ENCODE measurements at regions not wholly inside any gene's neighbourhood (a gene's known extent, or its start where the extent isn't known, plus 50 kb on each side); places are given as distances from the start of the nearest gene placed in this dataset.

- H2AFZ ChIP-seq (ENCODE audit: low read depth, low read length) = no peak overlapping the region
- no peaks in the 10 kb centered on the region for H3K79me2 ChIP-seq (ENCODE audit: low read length)
- H3K4me3 ChIP-seq (ENCODE audit: low read length) = no peak overlapping the region
- H3K4me1 ChIP-seq (ENCODE audit: low read length) = no peaks in the 10 kb centered on the region
- H4K20me1 ChIP-seq (ENCODE audit: insufficient read depth, low read length) = no peaks in the 10 kb centered on the region
- no peaks in the 10 kb centered on the region for H3K27me3 ChIP-seq (ENCODE audit: low read depth, low read length)
- H3K9me3 ChIP-seq (ENCODE audit: insufficient read depth, low read length) = no peaks in the 10 kb centered on the region
- H3K27ac ChIP-seq (ENCODE audit: low read length) = no peak overlapping the region
- TF ChIP-seq EZH2phosphoT487 (IDR thresholded peaks at IDR 0.05; ENCODE audit: low read depth) = no peak
- no peaks in the 10 kb centered on the region for H3K36me3 ChIP-seq (replicated peaks; ENCODE audit: low read depth, low read length)
- no peak overlapping the region for H3K4me2 ChIP-seq (ENCODE audit: low read length)
- H3K9ac ChIP-seq (ENCODE audit: low read length) = no peak overlapping the region
Observed at GRCh38 chr3:118713502-118714207, 321.0 kb downstream of the IGSF11 start.

- Histone ChIP-seq H3K4me3 (ENCODE audit: low read length) (no peak overlapping the region), H3K27ac (ENCODE audit: low read length) (no peak overlapping the region), H3K9me3 (ENCODE audit: insufficient read depth, low read length) (no peaks in the 10 kb centered on the region), H3K4me1 (ENCODE audit: low read length) (no peaks in the 10 kb centered on the region), H3K36me3 (replicated peaks; ENCODE audit: low read depth, low read length) (no peaks in the 10 kb centered on the region), H3K9ac (ENCODE audit: low read length) (no peak overlapping the region), H3K79me2 (ENCODE audit: low read length) (no peaks in the 10 kb centered on the region), H4K20me1 (ENCODE audit: insufficient read depth, low read length) (no peaks in the 10 kb centered on the region), H2AFZ (ENCODE audit: low read depth, low read length) (no peak overlapping the region), H3K4me2 (ENCODE audit: low read length) (no peak overlapping the region), H3K27me3 (ENCODE audit: low read depth, low read length) (no peaks in the 10 kb centered on the region)
- TF ChIP-seq EZH2phosphoT487 (IDR thresholded peaks at IDR 0.05; ENCODE audit: low read depth) = no peak
- TF ChIP-seq CTCF (IDR thresholded peaks at IDR 0.05; ENCODE audit: low read depth, low read length) = no peak
Observed at GRCh38 chr3:118714800-118715199, 319.8 kb downstream of the IGSF11 start.

- TF ChIP-seq EZH2phosphoT487 (IDR thresholded peaks at IDR 0.05; ENCODE audit: low read depth) (no peak), CTCF (IDR thresholded peaks at IDR 0.05; ENCODE audit: low read depth, low read length) (no peak)
- Histone ChIP-seq H3K79me2 (ENCODE audit: low read length) (no peaks in the 10 kb centered on the region), H3K4me2 (ENCODE audit: low read length) (no peak overlapping the region), H4K20me1 (ENCODE audit: insufficient read depth, low read length) (no peaks in the 10 kb centered on the region), H3K9me3 (ENCODE audit: insufficient read depth, low read length) (no peaks in the 10 kb centered on the region), H3K27me3 (ENCODE audit: low read depth, low read length) (no peaks in the 10 kb centered on the region; the same call in 1 of the 2 replicates), H3K4me1 (ENCODE audit: low read length) (no peaks in the 10 kb centered on the region), H3K27ac (ENCODE audit: low read length) (no peak overlapping the region), H3K9ac (ENCODE audit: low read length) (no peak overlapping the region), H2AFZ (ENCODE audit: low read depth, low read length) (no peak overlapping the region), H3K4me3 (ENCODE audit: low read length) (no peak overlapping the region), H3K36me3 (replicated peaks; ENCODE audit: low read depth, low read length) (no peaks in the 10 kb centered on the region)
Observed at GRCh38 chr3:118729546-118729945, 305.1 kb downstream of the IGSF11 start.

GRCh38 chr3:118734664-118735063 is 300.0 kb downstream of the IGSF11 start:
- no peaks in the 10 kb centered on the region for H4K20me1 ChIP-seq (ENCODE audit: insufficient read depth, low read length)
- H3K27ac ChIP-seq (ENCODE audit: low read length) = no peak overlapping the region
- no peak overlapping the region for H2AFZ ChIP-seq (ENCODE audit: low read depth, low read length)
- no peak overlapping the region for H3K4me2 ChIP-seq (ENCODE audit: low read length)
- no peaks in the 10 kb centered on the region for H3K9me3 ChIP-seq (ENCODE audit: insufficient read depth, low read length)
- H3K4me1 ChIP-seq (ENCODE audit: low read length) = no peaks in the 10 kb centered on the region
- H3K9ac ChIP-seq (ENCODE audit: low read length) = no peak overlapping the region
- no peaks in the 10 kb centered on the region for H3K36me3 ChIP-seq (replicated peaks; ENCODE audit: low read depth, low read length)
- no peaks in the 10 kb centered on the region for H3K79me2 ChIP-seq (ENCODE audit: low read length)
- TF ChIP-seq CTCF (IDR thresholded peaks at IDR 0.05; ENCODE audit: low read depth, low read length) = no peak
- no peak for TF ChIP-seq EZH2phosphoT487 (IDR thresholded peaks at IDR 0.05; ENCODE audit: low read depth)
- H3K4me3 ChIP-seq (ENCODE audit: low read length) = no peak overlapping the region
- no peaks in the 10 kb centered on the region; the same call in 1 of the 2 replicates for H3K27me3 ChIP-seq (ENCODE audit: low read depth, low read length)

Measured in OCI-LY3 (cell line).